B cell (primary cell): ENCODE measurements at regions not wholly inside any gene's neighbourhood (a gene's known extent, or its start where the extent isn't known, plus 50 kb on each side); places are given as distances from the start of the nearest gene placed in this dataset.
"Not testable (repeated sequence)": the region's sequence is repeated elsewhere in the genome, so short reads cannot be mapped to it uniquely, and the experiment has no call there.

ENCODE experiments used
- ATAC-seq: fragments of 200-7000 bp; cut with Tn5 transposase; one replicate; pipeline ENCODE4 v1.10.0; 2021; ENCODE audit warnings: low read depth, mild to moderate bottlenecking, moderate number of reproducible peaks, moderate library complexity
- CTCF ChIA-PET: fragments of 350-600 bp; sonication (Branson Sonifier 250); formaldehyde crosslinking; loops from one replicate; lab custom pipeline; 2021; ENCODE audit warnings: antibody characterized with exemption, inconsistent platforms; lab: Charles Lee
- POLR2A ChIA-PET: fragments of 350-600 bp; sonication (Branson Sonifier 250); formaldehyde crosslinking; loops from one replicate; lab custom pipeline; 2021; ENCODE audit warnings: antibody characterized with exemption; lab: Charles Lee
- DNase-seq: peaks from one replicate; pipeline ENCODE4 v3.0.0; 2013
- H2AFZ ChIP-seq: 2 replicates; pipeline ENCODE4 v1.6.1; 2012; ENCODE audit warnings: mild to moderate bottlenecking, low read depth, low read length; ENCODE audit not compliant: insufficient read depth, poor library complexity, severe bottlenecking
- H3K27ac ChIP-seq, 2 donors: 1 replicate in 1 of 2; 2 replicates in 1 of 2; pipeline ENCODE4 v1.5.1; 2012 to 2013; ENCODE audit warnings: low read length in 2 of 2, mild to moderate bottlenecking in 2 of 2, moderate library complexity in 1 of 2
- H3K27me3 ChIP-seq, 4 experiments: fragments of 200-600 bp in 1 of 4; sonication (generic) in 1 of 4; replicated peaks in 1 of 4; 1 replicate in 2 of 4; 2 replicates in 2 of 4; pipeline versions ENCODE4 v1.6.1 to v1.7.0; 2013 to 2016; ENCODE audit warnings: low read length in 3 of 4, mild to moderate bottlenecking in 2 of 4, mixed read lengths in 1 of 4, moderate library complexity in 1 of 4; ENCODE audit not compliant: insufficient read depth in 4 of 4, control insufficient read depth in 3 of 4; ENCODE audit errors: control extremely low read depth in 1 of 4
- H3K36me3 ChIP-seq, 2 experiments: replicated peaks in 1 of 2; 1 replicate in 1 of 2; 2 replicates in 1 of 2; pipeline versions ENCODE4 v1.6.1 to v1.7.1; 2013; ENCODE audit warnings: low read length in 1 of 2; ENCODE audit not compliant: insufficient read depth in 2 of 2, control insufficient read depth in 1 of 2; ENCODE audit errors: control extremely low read depth in 1 of 2, extremely low read depth in 1 of 2
- H3K4me1 ChIP-seq, 2 donors: fragments of 200-600 bp in 1 of 2; sonication (generic) in 1 of 2; 1 replicate in 1 of 2; 2 replicates in 1 of 2; pipeline versions ENCODE4 v1.5.1 to v1.6.1; 2013 to 2017; ENCODE audit warnings: low read length in 2 of 2; ENCODE audit not compliant: control insufficient read depth in 2 of 2, insufficient read depth in 2 of 2
- H3K4me2 ChIP-seq: replicated peaks from 2 replicates; pipeline ENCODE3; 2012; ENCODE audit warnings: mild to moderate bottlenecking, low read depth, low read length; ENCODE audit not compliant: poor library complexity, severe bottlenecking
- H3K4me3 ChIP-seq, 5 experiments: fragments of 200-600 bp in 1 of 5; sonication (generic) in 1 of 5; 1 replicate in 3 of 5; 2 replicates in 2 of 5; pipeline versions ENCODE4 v1.5.1 to v1.7.0; 2011 to 2016; ENCODE audit warnings: low read length in 4 of 5, mild to moderate bottlenecking in 4 of 5, low read depth in 2 of 5, control low read depth in 1 of 5, moderate library complexity in 1 of 5; ENCODE audit not compliant: insufficient read depth in 1 of 5; ENCODE audit errors: control extremely low read depth in 1 of 5, extremely low read depth in 1 of 5
- H3K79me2 ChIP-seq: fragments of 200-600 bp; sonication (generic); one replicate; pipeline ENCODE4 v1.6.0; 2016; ENCODE audit warnings: low read length; ENCODE audit not compliant: control insufficient read depth, insufficient read depth
- H3K9ac ChIP-seq: fragments of 200-600 bp; sonication (generic); 2 replicates; pipeline ENCODE4 v1.6.1; 2017; ENCODE audit warnings: mild to moderate bottlenecking, low read length, moderate library complexity
- H3K9me3 ChIP-seq, 3 donors: one replicate each; pipeline versions ENCODE4 v1.6.1 to v1.7.1; 2013; ENCODE audit warnings: low read length in 2 of 3; ENCODE audit not compliant: control insufficient read depth in 2 of 3, insufficient read depth in 1 of 3; ENCODE audit errors: control extremely low read depth in 1 of 3
- H4K20me1 ChIP-seq: 2 replicates; pipeline ENCODE4 v1.6.0; 2012; ENCODE audit warnings: mild to moderate bottlenecking, low read length; ENCODE audit not compliant: insufficient read depth, control insufficient read depth, poor library complexity, severe bottlenecking
- H3K27ac Mint-ChIP-seq: one replicate; pipeline ENCODE4 v1.8.0; 2021; ENCODE audit warnings: mixed read lengths
- H3K27me3 Mint-ChIP-seq: one replicate; pipeline ENCODE4 v1.8.0; 2021; ENCODE audit warnings: mixed read lengths
- H3K4me1 Mint-ChIP-seq: one replicate; pipeline ENCODE4 v1.8.0; 2021; ENCODE audit warnings: mixed read lengths
- H3K4me3 Mint-ChIP-seq: one replicate; pipeline ENCODE4 v1.8.0; 2021; ENCODE audit warnings: mixed read lengths
- H3K9me3 Mint-ChIP-seq: one replicate; pipeline ENCODE4 v1.8.0; 2022; ENCODE audit warnings: mixed read lengths; ENCODE audit not compliant: insufficient read depth
- CTCF ChIP-seq: fragments of 200-600 bp; IDR thresholded peaks from one replicate; pipeline ENCODE4 v1.8.0; 2022; ENCODE audit warnings: antibody characterized with exemption, mild to moderate bottlenecking
- EZH2 ChIP-seq: IDR thresholded peaks from 2 replicates; pipeline ENCODE4 v1.6.1; 2012; ENCODE audit warnings: borderline replicate concordance, low read depth, mild to moderate bottlenecking, moderate library complexity, low read length; ENCODE audit not compliant: insufficient read depth, poor library complexity, severe bottlenecking
- WGBS: methylation state at CpG from one replicate; pipeline ENCODE4 v1.1.5; 2013; ENCODE audit warnings: missing lambda C conversion rate; ENCODE audit not compliant: insufficient coverage; 5-methylcytosine and 5-hydroxymethylcytosine counted together
- intact Hi-C: fragments of 100-400 bp; cut with micrococcal nuclease; formaldehyde crosslinking; loops from one replicate; pipeline ENCODE4 v1.10.0; 2022

- H3K4me3 Mint-ChIP-seq = no peak overlapping the region
- H3K4me3 ChIP-seq = no peak overlapping the region
- H3K4me1 Mint-ChIP-seq = no peaks in the 10 kb centered on the region
- ATAC-seq = no peak
- H3K27ac Mint-ChIP-seq = no peak overlapping the region
- no peaks in the 10 kb centered on the region for H3K36me3 ChIP-seq
- no peak for DNase-seq
- CTCF ChIA-PET = no interaction called here
- no peaks in the 10 kb centered on the region for H3K27me3 Mint-ChIP-seq
- TF ChIP-seq CTCF = no peak
- TF ChIP-seq EZH2 = no peak
- H3K9me3 ChIP-seq = no peaks in the 10 kb centered on the region
- no CpG with 5 or more reads among the region's 1 CpG for WGBS
- H3K27ac ChIP-seq = no peak overlapping the region
- H4K20me1 ChIP-seq = no peaks in the 10 kb centered on the region
- no peaks in the 10 kb centered on the region for H3K9me3 Mint-ChIP-seq
- H3K4me2 ChIP-seq = no peak overlapping the region
- H3K79me2 ChIP-seq = no peaks in the 10 kb centered on the region
- H3K27me3 ChIP-seq = no peaks in the 10 kb centered on the region
- POLR2A ChIA-PET = no interaction called here
- H3K4me1 ChIP-seq = no peaks in the 10 kb centered on the region
- intact Hi-C loops = no loop called here
- no peak overlapping the region for H2AFZ ChIP-seq
- no peak overlapping the region for H3K9ac ChIP-seq
These were observed 641.5 kb upstream of the NECTIN3 start for GRCh38 chr3:110430146-110430545.

GRCh38 chr3:110436209-110436608 lies 635.4 kb upstream of the NECTIN3 start:
- Mint-ChIP-seq H3K9me3 (no peaks in the 10 kb centered on the region), H3K4me1 (no peaks in the 10 kb centered on the region), H3K27me3 (no peaks in the 10 kb centered on the region), H3K27ac (no peak overlapping the region), H3K4me3 (no peak overlapping the region)
- no peak overlapping the region for H3K4me2 ChIP-seq
- H3K36me3 ChIP-seq = no peaks in the 10 kb centered on the region
- ATAC-seq (no peak), DNase-seq (no peak)
- no peak overlapping the region for H3K27ac ChIP-seq
- H3K79me2 ChIP-seq = no peaks in the 10 kb centered on the region
- H2AFZ ChIP-seq = no peak overlapping the region
- no peaks in the 10 kb centered on the region for H4K20me1 ChIP-seq
- H3K9ac ChIP-seq = no peak overlapping the region
- H3K9me3 ChIP-seq = peaks cover 0 to 3% (median 0%) of the 10 kb centered on the region in 3 donors
- H3K4me3 ChIP-seq = no peak overlapping the region
- TF ChIP-seq EZH2 = no peak
- TF ChIP-seq CTCF = no peak
- ChIA-PET CTCF (no interaction called here), POLR2A (no interaction called here)
- intact Hi-C loops = no loop called here
- 93% methylated on average over 2 of the region's 3 CpGs for WGBS
- H3K27me3 ChIP-seq = no peaks in the 10 kb centered on the region
- H3K4me1 ChIP-seq = no peaks in the 10 kb centered on the region

- H3K4me3 ChIP-seq, H3K4me1 Mint-ChIP-seq, H3K4me1 ChIP-seq, POLR2A ChIA-PET, H2AFZ ChIP-seq, CTCF ChIA-PET, H3K4me3 Mint-ChIP-seq, H3K36me3 ChIP-seq, H3K9me3 ChIP-seq, ATAC-seq, H4K20me1 ChIP-seq, H3K27ac Mint-ChIP-seq, intact Hi-C loops, H3K27me3 Mint-ChIP-seq, H3K79me2 ChIP-seq, H3K4me2 ChIP-seq, DNase-seq, H3K9me3 Mint-ChIP-seq, H3K9ac ChIP-seq, H3K27me3 ChIP-seq, H3K27ac ChIP-seq: not testable (repeated sequence)
- WGBS = 92% methylated on average over 27 of the region's 30 CpGs
These were observed 631.5 kb upstream of the NECTIN3 start for GRCh38 chr3:110440066-110440653.
